ENCODE measurements at regions not wholly inside any gene's neighbourhood (a gene's known extent, or its start where the extent isn't known, plus 50 kb on each side); places are given as distances from the start of the nearest gene placed in this dataset.

GRCh38 chr18:78884502-78884901, 95.1 kb upstream of the SALL3 start:
- H3K9me3 ChIP-seq (ENCODE audit: control insufficient read depth in 2 of 2, insufficient read depth in 1 of 2, low read depth in 1 of 2, low read length in 1 of 2): peaks cover 8 to 12% of the 10 kb centered on the region in 2 donors
- H3K27me3 ChIP-seq (ENCODE audit: control insufficient read depth in 1 of 2, insufficient read depth in 2 of 2, low read length in 2 of 2): no peaks in the 10 kb centered on the region
- WGBS, 2 donors: 33 to 79% methylated on average over 1 of the region's 1 CpG

GRCh38 chr18:78889250-78889649, 90.4 kb upstream of the SALL3 start:
- Histone ChIP-seq H3K27me3 (ENCODE audit: control insufficient read depth in 1 of 2, insufficient read depth in 2 of 2, low read length in 2 of 2) (no peaks in the 10 kb centered on the region), H3K9me3 (ENCODE audit: control insufficient read depth in 2 of 2, insufficient read depth in 1 of 2, low read depth in 1 of 2, low read length in 1 of 2) (peaks cover 4 to 7% of the 10 kb centered on the region in 2 donors), H3K36me3 (ENCODE audit: control insufficient read depth in 2 of 2, insufficient read depth in 2 of 2, low read length in 1 of 2) (no peaks in the 10 kb centered on the region), H3K4me1 (ENCODE audit: control insufficient read depth in 2 of 2, insufficient read depth in 2 of 2, low read length in 1 of 2) (no peaks in the 10 kb centered on the region), H3K27ac (ENCODE audit: low read depth in 2 of 2, low read length in 1 of 2) (no peak overlapping the region), H3K4me3 (ENCODE audit: low read depth in 1 of 2, low read length in 2 of 2) (no peak overlapping the region)
- WGBS, 2 donors: 86 to 91% methylated on average over 1 of the region's 1 CpG

More at GRCh38 chr18:78884502-78884901, 95.1 kb upstream of the SALL3 start:
- Histone ChIP-seq H3K4me3 (ENCODE audit: low read depth in 1 of 2, low read length in 2 of 2) (no peak overlapping the region), H3K27ac (ENCODE audit: low read depth in 2 of 2, low read length in 1 of 2) (no peak overlapping the region), H3K4me1 (ENCODE audit: control insufficient read depth in 2 of 2, insufficient read depth in 2 of 2, low read length in 1 of 2) (no peaks in the 10 kb centered on the region), H3K36me3 (ENCODE audit: control insufficient read depth in 2 of 2, insufficient read depth in 2 of 2, low read length in 1 of 2) (no peaks in the 10 kb centered on the region)

GRCh38 chr18:78890388-78890787, 89.2 kb upstream of the SALL3 start:
- Histone ChIP-seq H3K4me3 (ENCODE audit: low read depth in 1 of 2, low read length in 2 of 2) (no peak overlapping the region), H3K27ac (ENCODE audit: low read depth in 2 of 2, low read length in 1 of 2) (no peak overlapping the region), H3K4me1 (ENCODE audit: control insufficient read depth in 2 of 2, insufficient read depth in 2 of 2, low read length in 1 of 2) (no peaks in the 10 kb centered on the region), H3K9me3 (ENCODE audit: control insufficient read depth in 2 of 2, insufficient read depth in 1 of 2, low read depth in 1 of 2, low read length in 1 of 2) (peaks cover 2 to 4% of the 10 kb centered on the region in 2 donors), H3K36me3 (ENCODE audit: control insufficient read depth in 2 of 2, insufficient read depth in 2 of 2, low read length in 1 of 2) (no peaks in the 10 kb centered on the region), H3K27me3 (ENCODE audit: control insufficient read depth in 1 of 2, insufficient read depth in 2 of 2, low read length in 2 of 2) (no peaks in the 10 kb centered on the region)
- 88 to 93% methylated on average over 3 of the region's 3 CpGs for WGBS, 2 donors

GRCh38 chr18:78891185-78891762, 88.3 kb upstream of the SALL3 start:
- no peak overlapping the region for H3K4me3 ChIP-seq (ENCODE audit: low read depth in 1 of 2, low read length in 2 of 2)
- no peaks in the 10 kb centered on the region for H3K27me3 ChIP-seq (ENCODE audit: control insufficient read depth in 1 of 2, insufficient read depth in 2 of 2, low read length in 2 of 2)
- peaks cover 2 to 7% of the 10 kb centered on the region in 2 donors for H3K9me3 ChIP-seq (ENCODE audit: control insufficient read depth in 2 of 2, insufficient read depth in 1 of 2, low read depth in 1 of 2, low read length in 1 of 2)
- H3K4me1 ChIP-seq (ENCODE audit: control insufficient read depth in 2 of 2, insufficient read depth in 2 of 2, low read length in 1 of 2): no peaks in the 10 kb centered on the region
- H3K36me3 ChIP-seq (ENCODE audit: control insufficient read depth in 2 of 2, insufficient read depth in 2 of 2, low read length in 1 of 2): no peaks in the 10 kb centered on the region
- WGBS, 2 donors: 67 to 74% methylated on average over 4 of the region's 4 CpGs
- H3K27ac ChIP-seq (ENCODE audit: low read depth in 2 of 2, low read length in 1 of 2): no peak overlapping the region

GRCh38 chr18:78892177-78892576, 87.4 kb upstream of the SALL3 start:
- Histone ChIP-seq H3K27ac (ENCODE audit: low read depth in 2 of 2, low read length in 1 of 2) (no peak overlapping the region), H3K27me3 (ENCODE audit: control insufficient read depth in 1 of 2, insufficient read depth in 2 of 2, low read length in 2 of 2) (no peaks in the 10 kb centered on the region), H3K4me3 (ENCODE audit: low read depth in 1 of 2, low read length in 2 of 2) (no peak overlapping the region), H3K36me3 (ENCODE audit: control insufficient read depth in 2 of 2, insufficient read depth in 2 of 2, low read length in 1 of 2) (no peaks in the 10 kb centered on the region), H3K9me3 (ENCODE audit: control insufficient read depth in 2 of 2, insufficient read depth in 1 of 2, low read depth in 1 of 2, low read length in 1 of 2) (peaks cover 2 to 7% of the 10 kb centered on the region in 2 donors), H3K4me1 (ENCODE audit: control insufficient read depth in 2 of 2, insufficient read depth in 2 of 2, low read length in 1 of 2) (no peaks in the 10 kb centered on the region)
- WGBS, 2 donors: 75 to 78% methylated on average over 13 of the region's 13 CpGs

GRCh38 chr18:78892721-78893120, 86.9 kb upstream of the SALL3 start:
- Histone ChIP-seq H3K27ac (ENCODE audit: low read depth in 2 of 2, low read length in 1 of 2) (no peak overlapping the region), H3K9me3 (ENCODE audit: control insufficient read depth in 2 of 2, insufficient read depth in 1 of 2, low read depth in 1 of 2, low read length in 1 of 2) (peaks cover 2 to 7% of the 10 kb centered on the region in 2 donors), H3K4me1 (ENCODE audit: control insufficient read depth in 2 of 2, insufficient read depth in 2 of 2, low read length in 1 of 2) (no peaks in the 10 kb centered on the region), H3K36me3 (ENCODE audit: control insufficient read depth in 2 of 2, insufficient read depth in 2 of 2, low read length in 1 of 2) (no peaks in the 10 kb centered on the region), H3K4me3 (ENCODE audit: low read depth in 1 of 2, low read length in 2 of 2) (no peak overlapping the region), H3K27me3 (ENCODE audit: control insufficient read depth in 1 of 2, insufficient read depth in 2 of 2, low read length in 2 of 2) (no peaks in the 10 kb centered on the region)
- 82 to 86% methylated on average over 5 of the region's 5 CpGs for WGBS, 2 donors

- no peaks in the 10 kb centered on the region for H3K36me3 ChIP-seq (ENCODE audit: control insufficient read depth in 2 of 2, insufficient read depth in 2 of 2, low read length in 1 of 2)
- peaks cover 2 to 7% of the 10 kb centered on the region in 2 donors for H3K9me3 ChIP-seq (ENCODE audit: control insufficient read depth in 2 of 2, insufficient read depth in 1 of 2, low read depth in 1 of 2, low read length in 1 of 2)
- WGBS, 2 donors: 77 to 78% methylated on average over 27 of the region's 27 CpGs
- no peak overlapping the region for H3K4me3 ChIP-seq (ENCODE audit: low read depth in 1 of 2, low read length in 2 of 2)
- H3K27ac ChIP-seq (ENCODE audit: low read depth in 2 of 2, low read length in 1 of 2): no peak overlapping the region
- no peaks in the 10 kb centered on the region for H3K27me3 ChIP-seq (ENCODE audit: control insufficient read depth in 1 of 2, insufficient read depth in 2 of 2, low read length in 2 of 2)
- H3K4me1 ChIP-seq (ENCODE audit: control insufficient read depth in 2 of 2, insufficient read depth in 2 of 2, low read length in 1 of 2): no peaks in the 10 kb centered on the region
These were observed 86.2 kb upstream of the SALL3 start for GRCh38 chr18:78893281-78894032.

GRCh38 chr18:78894033-78894305, 85.6 kb upstream of the SALL3 start:
- Histone ChIP-seq H3K4me3 (ENCODE audit: low read depth in 1 of 2, low read length in 2 of 2) (no peak overlapping the region), H3K36me3 (ENCODE audit: control insufficient read depth in 2 of 2, insufficient read depth in 2 of 2, low read length in 1 of 2) (no peaks in the 10 kb centered on the region), H3K9me3 (ENCODE audit: control insufficient read depth in 2 of 2, insufficient read depth in 1 of 2, low read depth in 1 of 2, low read length in 1 of 2) (peaks cover 2 to 7% of the 10 kb centered on the region in 2 donors), H3K27ac (ENCODE audit: low read depth in 2 of 2, low read length in 1 of 2) (no peak overlapping the region), H3K4me1 (ENCODE audit: control insufficient read depth in 2 of 2, insufficient read depth in 2 of 2, low read length in 1 of 2) (no peaks in the 10 kb centered on the region), H3K27me3 (ENCODE audit: control insufficient read depth in 1 of 2, insufficient read depth in 2 of 2, low read length in 2 of 2) (no peaks in the 10 kb centered on the region)
- 75 to 81% methylated on average over 9 of the region's 9 CpGs for WGBS, 2 donors

- Histone ChIP-seq H3K36me3 (ENCODE audit: control insufficient read depth in 2 of 2, insufficient read depth in 2 of 2, low read length in 1 of 2) (no peaks in the 10 kb centered on the region), H3K27me3 (ENCODE audit: control insufficient read depth in 1 of 2, insufficient read depth in 2 of 2, low read length in 2 of 2) (no peaks in the 10 kb centered on the region), H3K4me3 (ENCODE audit: low read depth in 1 of 2, low read length in 2 of 2) (no peak overlapping the region), H3K4me1 (ENCODE audit: control insufficient read depth in 2 of 2, insufficient read depth in 2 of 2, low read length in 1 of 2) (no peaks in the 10 kb centered on the region), H3K27ac (ENCODE audit: low read depth in 2 of 2, low read length in 1 of 2) (no peak overlapping the region), H3K9me3 (ENCODE audit: control insufficient read depth in 2 of 2, insufficient read depth in 1 of 2, low read depth in 1 of 2, low read length in 1 of 2) (peaks cover under 1 to 12% of the 10 kb centered on the region in 2 donors)
- WGBS, 2 donors: 67 to 68% methylated on average over 22 of the region's 22 CpGs
These were observed 84.2 kb upstream of the SALL3 start for GRCh38 chr18:78895207-78896001.
